GM12878 (cell line): ENCODE measurements at regions not wholly inside any gene's neighbourhood (a gene's known extent, or its start where the extent isn't known, plus 50 kb on each side); places are given as distances from the start of the nearest gene placed in this dataset.

ENCODE experiments used
- ATAC-seq: fragments of 200-7000 bp; cut with Tn5 transposase; 3 replicates; pipeline ENCODE4 v1.9.1; 2020; ENCODE audit warnings: mild to moderate bottlenecking, moderate library complexity
- BruUV-seq: library from RNA; stranded (reverse); fragments of 400-500 nt; replicated peaks from 2 replicates; lab custom pipeline; 2021; lab: Mats Ljungman, UMichigan
- CTCF ChIA-PET: fragments of 300-600 bp; sonication (Branson Sonifier 250); formaldehyde crosslinking; extraction: SDS; loops from one replicate; lab custom pipeline; 2021; ENCODE audit warnings: inconsistent platforms; lab: Yijun Ruan, JAX
- POLR2A ChIA-PET: fragments of 350-600 bp; formaldehyde crosslinking; extraction: SDS; loops from one replicate; lab custom pipeline; 2021; ENCODE audit warnings: inconsistent platforms; lab: Charles Lee
- RAD21 ChIA-PET: fragments of 300-600 bp; sonication (Branson Sonifier 250); formaldehyde crosslinking; loops from one replicate; lab custom pipeline; 2023; ENCODE audit warnings: antibody characterized with exemption; ENCODE audit not compliant: unreplicated experiment; lab: Charles Lee
- SMC1A ChIA-PET: fragments of 300-600 bp; sonication (Branson Sonifier 250); formaldehyde crosslinking; loops from one replicate; lab custom pipeline; 2023; ENCODE audit not compliant: unreplicated experiment, uncharacterized antibody; lab: Charles Lee
- DNase-seq: peaks from one replicate; pipeline ENCODE4 v3.0.0-alpha.2; 2011; ENCODE audit warnings: low read depth, low spot score
- FAIRE-seq: peaks from 3 replicates; lab custom pipeline; 2011; peaks lifted over from hg19 to GRCh38; lab: Jason Lieb, UNC
- H2AFZ ChIP-seq: 2 replicates; pipeline ENCODE4 v1.6.0; 2011; ENCODE audit warnings: low read depth, low read length, control low read depth; ENCODE audit not compliant: control insufficient read depth
- H3K27ac ChIP-seq: 2 replicates; pipeline ENCODE4 v1.5.1; 2011; ENCODE audit warnings: control low read depth; ENCODE audit not compliant: control insufficient read depth, insufficient read depth
- H3K27me3 ChIP-seq, 2 experiments: replicated peaks in 1 of 2; 2 replicates each; pipeline versions ENCODE4 v1.6.0 to v1.6.1; 2011; ENCODE audit warnings: low read length in 1 of 2; ENCODE audit not compliant: control insufficient read depth in 2 of 2, insufficient read depth in 2 of 2
- H3K36me3 ChIP-seq, 2 experiments: 2 replicates each; pipeline ENCODE4 v1.5.1; 2011; ENCODE audit warnings: low read length in 1 of 2; ENCODE audit not compliant: control insufficient read depth in 2 of 2, insufficient read depth in 2 of 2
- H3K4me1 ChIP-seq: 2 replicates; pipeline ENCODE4 v1.6.1; 2011; ENCODE audit warnings: mild to moderate bottlenecking, low read length, moderate library complexity, mixed read lengths; ENCODE audit not compliant: control insufficient read depth, insufficient read depth
- H3K4me2 ChIP-seq: 2 replicates; pipeline ENCODE4 v1.6.0; 2011; ENCODE audit warnings: control low read depth; ENCODE audit not compliant: control insufficient read depth, insufficient read depth
- H3K4me3 ChIP-seq: fragments of 200-600 bp; sonication (generic); 2 replicates; pipeline ENCODE4 v1.5.1; 2016
- H3K79me2 ChIP-seq: 2 replicates; pipeline ENCODE4 v1.6.0; 2011; ENCODE audit warnings: low read length; ENCODE audit not compliant: control insufficient read depth, insufficient read depth
- H3K9ac ChIP-seq: 2 replicates; pipeline ENCODE4 v1.8.0; 2011; ENCODE audit warnings: low read length, control low read depth, mixed read lengths; ENCODE audit not compliant: control insufficient read depth, insufficient read depth
- H3K9me3 ChIP-seq: replicated peaks from 3 replicates; pipeline ENCODE4 v1.5.1; 2011; ENCODE audit warnings: mild to moderate bottlenecking, low read length; ENCODE audit not compliant: control insufficient read depth, insufficient read depth
- H4K20me1 ChIP-seq: 2 replicates; pipeline ENCODE4 v1.6.0; 2011; ENCODE audit not compliant: control insufficient read depth, insufficient read depth
- ATF2 ChIP-seq: IDR thresholded peaks from 2 replicates; pipeline ENCODE4 v1.6.1; 2012; ENCODE audit warnings: low read length, inconsistent platforms
- BHLHE40 ChIP-seq, 2 experiments: fragments of 450-650 bp in 1 of 2; IDR thresholded peaks; 2 replicates each; pipeline ENCODE4 v1.6.1; 2011 to 2017; ENCODE audit warnings: low read depth in 2 of 2, borderline replicate concordance in 1 of 2, improper control_type of control experiment in 1 of 2, low read length in 1 of 2, mild to moderate bottlenecking in 1 of 2
- CEBPZ ChIP-seq: fragments of 150-350 bp; IDR thresholded peaks from 2 replicates; pipeline ENCODE4 v1.6.1; 2016; ENCODE audit warnings: low read depth, low read length
- FOXK2 ChIP-seq: fragments of 450-650 bp; IDR thresholded peaks from 2 replicates; pipeline ENCODE4 v1.6.1; 2017; ENCODE audit warnings: mild to moderate bottlenecking, moderate library complexity
- HDGF ChIP-seq: fragments of 450-650 bp; IDR thresholded peaks from 2 replicates; pipeline ENCODE4 v1.6.1; 2016; ENCODE audit warnings: antibody characterized with exemption
- IRF4 ChIP-seq: IDR thresholded peaks from 2 replicates; pipeline ENCODE4 v1.6.1; 2011; ENCODE audit warnings: low read depth, low read length
- JUND ChIP-seq: IDR thresholded peaks from 2 replicates; pipeline ENCODE4 v1.6.1; 2012; ENCODE audit warnings: low read depth, mild to moderate bottlenecking, low read length, improper control_type of control experiment, moderate library complexity
- KDM1A ChIP-seq: fragments of 200-600 bp; sonication (generic); IDR thresholded peaks from 2 replicates; pipeline ENCODE4 v1.6.1; 2016; ENCODE audit warnings: borderline replicate concordance
- KLF5 ChIP-seq: fragments of 450-650 bp; IDR thresholded peaks from 2 replicates; pipeline ENCODE4 v1.6.1; 2014; ENCODE audit warnings: mild to moderate bottlenecking; ENCODE audit not compliant: partially characterized antibody
- MTA2 ChIP-seq: fragments of 450-650 bp; IDR thresholded peaks from 2 replicates; pipeline ENCODE4 v1.6.1; 2016; ENCODE audit warnings: low read depth, mild to moderate bottlenecking, moderate library complexity
- POU2F2 ChIP-seq: IDR thresholded peaks from 3 replicates; pipeline ENCODE4 v1.6.1; 2011; ENCODE audit warnings: low read depth, mild to moderate bottlenecking, low read length, borderline replicate concordance
- RBBP5 ChIP-seq: fragments of 200-600 bp; sonication (generic); conservative IDR thresholded peaks from 2 replicates; pipeline ENCODE4 v1.6.1; 2016
- RELA ChIP-seq: fragments of 450-650 bp; IDR thresholded peaks from 2 replicates; pipeline ENCODE4 v1.8.0; 2014; ENCODE audit warnings: borderline replicate concordance; ENCODE audit not compliant: partially characterized antibody
- SUPT20H ChIP-seq: IDR thresholded peaks from 2 replicates; pipeline ENCODE4 v1.6.1; 2011; ENCODE audit warnings: low read depth, mild to moderate bottlenecking, low read length, moderate library complexity, borderline replicate concordance; ENCODE audit not compliant: control insufficient read depth
- ZNF207 ChIP-seq: fragments of 450-650 bp; IDR thresholded peaks from 2 replicates; pipeline ENCODE4 v1.6.1; 2014; ENCODE audit warnings: antibody characterized with exemption, mild to moderate bottlenecking, borderline replicate concordance
- ZNF622 ChIP-seq: fragments of 450-650 bp; IDR thresholded peaks from 2 replicates; pipeline ENCODE4 v1.6.1; 2017; ENCODE audit warnings: mild to moderate bottlenecking, inconsistent platforms
- WGBS: methylation state at CpG from one replicate; pipeline ENCODE4 v1.1.6; 2016; ENCODE audit warnings: low lambda C conversion rate; ENCODE audit not compliant: insufficient replicate concordance, insufficient coverage; ENCODE audit errors: missing lambda C conversion rate; 5-methylcytosine and 5-hydroxymethylcytosine counted together
- in situ Hi-C: fragments of 300-500 bp; cut with MboI; formaldehyde crosslinking; loops from 9 replicates; pipeline ENCODE4 v1.14.3; 2018; ENCODE audit warnings: mixed read lengths
- intact Hi-C: fragments of 100-400 bp; cut with micrococcal nuclease; formaldehyde crosslinking; loops from one replicate; pipeline ENCODE4 v1.14.2; 2022; ENCODE audit not compliant: unreplicated experiment

DNA sequence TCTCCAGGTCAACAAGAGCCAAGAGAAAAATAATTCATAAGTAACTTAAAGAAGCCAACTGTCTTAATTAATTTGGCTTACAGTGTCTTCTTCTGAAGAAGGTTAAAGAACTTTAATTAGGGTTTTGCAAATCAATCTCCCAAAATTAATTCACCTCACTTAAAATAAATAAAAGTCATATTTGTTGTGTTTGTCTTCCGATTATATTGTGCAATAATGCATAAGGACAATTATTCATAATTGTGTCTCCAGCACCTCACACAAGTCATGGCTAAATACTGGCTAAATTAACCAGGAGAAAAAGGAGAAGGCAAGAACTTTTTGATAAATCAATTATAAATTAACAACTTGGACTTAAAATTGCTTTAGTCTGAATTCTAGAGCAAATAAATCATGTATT, 899.0 kb upstream of the NR2F2 start:
- Histone ChIP-seq H3K27ac (no peak overlapping the region), H2AFZ (no peak overlapping the region), H4K20me1 (no peaks in the 10 kb centered on the region), H3K4me2 (no peak overlapping the region), H3K79me2 (no peaks in the 10 kb centered on the region), H3K4me1 (no peaks in the 10 kb centered on the region), H3K27me3 (no peaks in the 10 kb centered on the region), H3K4me3 (no peak overlapping the region), H3K36me3 (no peaks in the 10 kb centered on the region), H3K9me3 (no peaks in the 10 kb centered on the region), H3K9ac (no peak overlapping the region)
- BruUV-seq = no TSS peak
- no peak for TF ChIP-seq ZNF622
- TF ChIP-seq BHLHE40 (IDR thresholded peaks at IDR 0.05; ENCODE audit: borderline replicate concordance in 1 of 2, low read depth in 2 of 2, low read length in 1 of 2) = no peak
- TF ChIP-seq JUND = no peak
- TF ChIP-seq RBBP5 = no peak
- no peak for TF ChIP-seq KDM1A
- no peak for TF ChIP-seq IRF4
- no peak for DNase-seq
- RAD21 ChIA-PET = no interaction called here
- SMC1A ChIA-PET = no interaction called here
- POLR2A ChIA-PET = no interaction called here
- WGBS = 5% methylated on average over 1 of the region's 1 CpG
- in situ Hi-C loops = no loop called here
- intact Hi-C loops = no loop called here
- CTCF ChIA-PET = no interaction called here
- no peak for FAIRE-seq
- ATAC-seq = no peak

DNA sequence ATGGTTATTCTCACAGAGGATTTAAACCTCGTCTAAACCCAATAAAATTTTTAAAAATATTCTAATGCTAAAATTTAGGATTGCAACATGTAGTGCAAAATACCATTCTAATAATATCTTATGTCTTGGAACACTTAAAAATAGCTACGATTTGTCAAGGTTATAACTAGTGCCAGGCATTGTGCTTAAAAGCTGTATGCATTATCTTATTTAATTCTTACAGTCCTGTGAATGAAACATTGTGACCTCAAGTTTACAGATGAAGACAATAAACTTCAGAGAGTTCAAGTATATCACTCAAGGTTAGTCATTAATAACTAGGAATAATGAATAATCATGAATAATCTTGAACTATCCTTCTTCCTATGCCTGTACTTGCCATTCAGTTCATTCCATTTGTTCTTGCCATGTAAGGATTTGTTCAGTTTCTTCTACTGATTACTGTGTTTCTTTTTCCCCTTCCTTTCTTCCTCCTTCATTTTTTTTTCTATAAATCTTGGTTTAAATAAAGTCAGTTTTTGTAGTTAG, 897.6 kb upstream of the NR2F2 start:
- WGBS = 0% methylated on average over 2 of the region's 2 CpGs
- H3K4me2 ChIP-seq = no peak overlapping the region
- H3K9me3 ChIP-seq = no peaks in the 10 kb centered on the region
- no peak for ATAC-seq
- POLR2A ChIA-PET = no interaction called here
- BruUV-seq = no TSS peak
- no peaks in the 10 kb centered on the region for H3K79me2 ChIP-seq
- no peak overlapping the region for H3K9ac ChIP-seq
- H2AFZ ChIP-seq = no peak overlapping the region
- no peaks in the 10 kb centered on the region for H3K27me3 ChIP-seq
- DNase-seq = no peak
- no peaks in the 10 kb centered on the region for H3K4me1 ChIP-seq
- no peak overlapping the region for H3K4me3 ChIP-seq
- SMC1A ChIA-PET = interaction anchor here (1.3 kb wide), 1 partner anchor 10 kb away, joined by 5 read pairs; no protein-coding TSS in a partner anchor
- in situ Hi-C loops = no loop called here
- no peak for FAIRE-seq
- RAD21 ChIA-PET = no interaction called here
- CTCF ChIA-PET = no interaction called here
- H4K20me1 ChIP-seq = no peaks in the 10 kb centered on the region
- intact Hi-C loops = no loop called here
- H3K36me3 ChIP-seq = no peaks in the 10 kb centered on the region
- H3K27ac ChIP-seq = no peak overlapping the region
- TF ChIP-seq ZNF207 = no peak
- TF ChIP-seq HDGF = no peak
- TF ChIP-seq SUPT20H = no peak
- TF ChIP-seq MTA2 = no peak
- TF ChIP-seq RELA = no peak
- TF ChIP-seq POU2F2 = no peak
- TF ChIP-seq ATF2 = no peak
- no peak for TF ChIP-seq CEBPZ
- TF ChIP-seq FOXK2 = no peak
- TF ChIP-seq KLF5 = no peak
